Uterus (tissue), 2 donors: ENCODE measurements at regions not wholly inside any gene's neighbourhood (a gene's known extent, or its start where the extent isn't known, plus 50 kb on each side); places are given as distances from the start of the nearest gene placed in this dataset.

ENCODE experiments used
- POLR2A ChIP-seq, 2 donors: fragments of 450-650 bp; IDR thresholded peaks; one replicate each; pipeline ENCODE4 v1.6.1; 2016; ENCODE audit warnings: antibody characterized with exemption in 2 of 2, mild to moderate bottlenecking in 1 of 2, moderate library complexity in 1 of 2
- TF ChIP-seq, protein P1 (sequence below), 4 experiments: fragments of 200-600 bp in 2 of 4; fragments of 450-650 bp in 2 of 4; sonication (generic) in 2 of 4; IDR thresholded peaks; one replicate each; pipeline ENCODE4 v1.5.1; 2016 to 2019; ENCODE audit warnings: antibody characterized with exemption in 4 of 4, mild to moderate bottlenecking in 2 of 4, moderate library complexity in 1 of 4

DNA sequence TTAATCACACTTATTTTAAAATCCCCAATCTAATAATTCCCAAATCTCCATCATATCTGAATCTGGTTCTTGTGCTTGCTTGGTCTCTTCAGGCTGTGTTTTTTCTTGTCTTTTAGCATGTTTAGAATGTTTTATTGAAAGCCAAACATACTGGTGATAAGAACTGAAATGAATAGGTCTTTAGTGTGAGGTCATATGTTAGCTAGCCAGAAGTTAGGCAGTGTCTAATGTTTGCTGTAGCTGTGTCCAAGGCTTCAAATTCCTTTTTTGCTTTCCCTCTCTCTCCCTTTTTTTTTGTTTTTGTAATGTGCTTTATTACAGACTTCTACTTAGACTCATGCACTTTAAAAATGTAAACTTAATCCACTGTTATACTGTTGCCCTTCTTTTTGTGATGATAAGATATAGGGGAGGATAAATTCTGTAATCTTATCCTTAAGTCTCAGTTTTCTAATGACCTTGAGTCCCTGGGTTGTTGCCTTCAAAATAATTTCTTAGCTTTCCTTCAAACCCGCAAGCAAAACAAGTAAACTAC is 725.1 kb downstream of the BRINP3 start:
- no peak for TF ChIP-seq POLR2A (IDR thresholded peaks at IDR 0.05)
- TF ChIP-seq, protein P1, sequence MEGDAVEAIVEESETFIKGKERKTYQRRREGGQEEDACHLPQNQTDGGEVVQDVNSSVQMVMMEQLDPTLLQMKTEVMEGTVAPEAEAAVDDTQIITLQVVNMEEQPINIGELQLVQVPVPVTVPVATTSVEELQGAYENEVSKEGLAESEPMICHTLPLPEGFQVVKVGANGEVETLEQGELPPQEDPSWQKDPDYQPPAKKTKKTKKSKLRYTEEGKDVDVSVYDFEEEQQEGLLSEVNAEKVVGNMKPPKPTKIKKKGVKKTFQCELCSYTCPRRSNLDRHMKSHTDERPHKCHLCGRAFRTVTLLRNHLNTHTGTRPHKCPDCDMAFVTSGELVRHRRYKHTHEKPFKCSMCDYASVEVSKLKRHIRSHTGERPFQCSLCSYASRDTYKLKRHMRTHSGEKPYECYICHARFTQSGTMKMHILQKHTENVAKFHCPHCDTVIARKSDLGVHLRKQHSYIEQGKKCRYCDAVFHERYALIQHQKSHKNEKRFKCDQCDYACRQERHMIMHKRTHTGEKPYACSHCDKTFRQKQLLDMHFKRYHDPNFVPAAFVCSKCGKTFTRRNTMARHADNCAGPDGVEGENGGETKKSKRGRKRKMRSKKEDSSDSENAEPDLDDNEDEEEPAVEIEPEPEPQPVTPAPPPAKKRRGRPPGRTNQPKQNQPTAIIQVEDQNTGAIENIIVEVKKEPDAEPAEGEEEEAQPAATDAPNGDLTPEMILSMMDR (IDR thresholded peaks at IDR 0.05), result no peak
